Panc1 (cell line): ENCODE measurements at regions not wholly inside any gene's neighbourhood (a gene's known extent, or its start where the extent isn't known, plus 50 kb on each side); places are given as distances from the start of the nearest gene placed in this dataset.
A peak's percentile ranks its signal among the peaks of the same experiment; 100 is the strongest.

Experiments used
- ATAC-seq: fragments of 200-7000 bp; cut with Tn5 transposase; 2 replicates; pipeline ENCODE4 v1.9.1; 2020; ENCODE audit warnings: mild to moderate bottlenecking, moderate library complexity
- BruUV-seq: library from RNA; stranded (reverse); fragments of 400-500 nt; replicated peaks from 2 replicates; lab custom pipeline; 2021; lab: Mats Ljungman, UMichigan
- CTCF ChIA-PET: fragments of 300-600 bp; sonication (Branson Sonifier 250); formaldehyde crosslinking; loops from one replicate; lab custom pipeline; 2022; ENCODE audit warnings: antibody characterized with exemption; lab: Charles Lee
- POLR2A ChIA-PET: fragments of 300-600 bp; sonication (Branson Sonifier 250); formaldehyde crosslinking; loops from one replicate; lab custom pipeline; 2022; ENCODE audit warnings: antibody characterized with exemption; lab: Charles Lee
- DNase-seq: peaks from one replicate; pipeline ENCODE4 v3.0.0-alpha.2; 2010; ENCODE audit warnings: low read depth, low spot score
- H3K27ac ChIP-seq: 2 replicates; pipeline ENCODE4 v1.5.1; 2011; ENCODE audit warnings: mild to moderate bottlenecking, low read length, inconsistent platforms
- H3K27me3 ChIP-seq: fragments of 200-500 bp; sonication (Bioruptor generic); 2 replicates; pipeline ENCODE4 v1.6.0; 2014; ENCODE audit warnings: low read length, inconsistent platforms; ENCODE audit not compliant: control insufficient read depth, insufficient read depth
- H3K36me3 ChIP-seq: fragments of 200-500 bp; sonication (Bioruptor generic); 2 replicates; pipeline ENCODE4 v1.5.1; 2014; ENCODE audit warnings: inconsistent platforms, mild to moderate bottlenecking, low read length, moderate library complexity; ENCODE audit not compliant: control insufficient read depth, insufficient read depth
- H3K4me1 ChIP-seq: 2 replicates; pipeline ENCODE4 v1.5.1; 2011; ENCODE audit warnings: inconsistent platforms, mild to moderate bottlenecking, low read length, moderate library complexity; ENCODE audit not compliant: control insufficient read depth, insufficient read depth
- H3K4me3 ChIP-seq, 2 experiments: 2 replicates each; pipeline ENCODE4 v1.5.1; 2011 to 2012; ENCODE audit warnings: low read depth in 2 of 2, low read length in 2 of 2, mild to moderate bottlenecking in 2 of 2, inconsistent platforms in 1 of 2, moderate library complexity in 1 of 2
- H3K9me3 ChIP-seq: fragments of 200-500 bp; sonication (Bioruptor generic); 2 replicates; pipeline ENCODE4 v1.5.1; 2014; ENCODE audit warnings: low read depth, mild to moderate bottlenecking, inconsistent platforms, low read length, moderate library complexity; ENCODE audit not compliant: control insufficient read depth, insufficient read depth
- CTCF ChIP-seq: fragments of 450-650 bp; IDR thresholded peaks from 2 replicates; pipeline ENCODE4 v1.5.1; 2017; ENCODE audit warnings: mild to moderate bottlenecking
- REST ChIP-seq, 2 experiments: IDR thresholded peaks; 2 replicates each; pipeline ENCODE4 v1.6.1; 2011 to 2012; ENCODE audit warnings: low read depth in 2 of 2, control low read depth in 1 of 2, low read length in 1 of 2, mild to moderate bottlenecking in 1 of 2, moderate library complexity in 1 of 2; ENCODE audit not compliant: insufficient read depth in 1 of 2
- in situ Hi-C: cut with HindIII; loops from 2 replicates; pipeline ENCODE4 v1.10.0; 2016; ENCODE audit warnings: low sequenced_read_pairs, low pct_unique_long_range_greater_than_20kb
- intact Hi-C: fragments of 100-400 bp; cut with micrococcal nuclease; formaldehyde crosslinking; loops from one replicate; pipeline ENCODE4 v1.10.0; 2022; ENCODE audit not compliant: unreplicated experiment

GRCh38 chr16:77657016-77657415 is 65.3 kb upstream of the NUDT7 start:
- ChIA-PET CTCF (no interaction called here), POLR2A (no interaction called here)
- intact Hi-C loops (no loop called here), in situ Hi-C loops (no loop called here)
- H3K9me3 ChIP-seq, result peaks cover 2% of the 10 kb centered on the region; the same call in 1 of the 2 replicates
- DNase-seq, result no peak
- no peak for ATAC-seq
- no peak overlapping the region for H3K27ac ChIP-seq
- H3K27me3 ChIP-seq, result no peaks in the 10 kb centered on the region
- H3K4me1 ChIP-seq, result no peaks in the 10 kb centered on the region
- no peak overlapping the region for H3K4me3 ChIP-seq
- no TSS peak for BruUV-seq
- no peaks in the 10 kb centered on the region for H3K36me3 ChIP-seq
- TF ChIP-seq CTCF, result no peak
- no peak for TF ChIP-seq REST (IDR thresholded peaks at IDR 0.05; ENCODE audit: insufficient read depth in 1 of 2, low read depth in 2 of 2, low read length in 1 of 2)

GRCh38 chr16:77660311-77660710 is 62.0 kb upstream of the NUDT7 start:
- no peak overlapping the region for H3K4me3 ChIP-seq
- H3K27ac ChIP-seq, result no peak overlapping the region
- TF ChIP-seq CTCF (peak; percentile 72), REST (IDR thresholded peaks at IDR 0.05; ENCODE audit: insufficient read depth in 1 of 2, low read depth in 2 of 2, low read length in 1 of 2) (no peak)
- no peak for DNase-seq
- BruUV-seq, result no TSS peak
- intact Hi-C loops (loop anchor here (5.0 to 10.0 kb wide), 2 partner anchors 76 to 423 kb away; no protein-coding TSS in a partner anchor), in situ Hi-C loops (no loop called here)
- no peaks in the 10 kb centered on the region for H3K36me3 ChIP-seq
- H3K4me1 ChIP-seq, result no peaks in the 10 kb centered on the region
- ChIA-PET POLR2A (no interaction called here), CTCF (interaction anchor here (0.7 kb wide), 1 partner anchor 19 kb away, joined by 5 read pairs; no protein-coding TSS in a partner anchor)
- H3K27me3 ChIP-seq, result no peaks in the 10 kb centered on the region
- no peak for ATAC-seq
- peaks cover 2% of the 10 kb centered on the region; the same call in 1 of the 2 replicates for H3K9me3 ChIP-seq
